Left lung (tissue), 4 donors: ENCODE measurements at regions not wholly inside any gene's neighbourhood (a gene's known extent, or its start where the extent isn't known, plus 50 kb on each side); places are given as distances from the start of the nearest gene placed in this dataset.
A peak's percentile ranks its signal among the peaks of the same experiment; 100 is the strongest.
"Not testable (repeated sequence)": the region's sequence is repeated elsewhere in the genome, so short reads cannot be mapped to it uniquely, and the experiment has no call there.

Experiments
- ATAC-seq: fragments of 200-7000 bp; cut with Tn5 transposase; one replicate; pipeline ENCODE4 v1.9.1; 2020; ENCODE audit warnings: moderate library complexity
- DNase-seq, 4 donors: peaks; one replicate each; pipeline ENCODE4 v3.0.0-alpha.2; 2013 to 2020
- H3K27ac ChIP-seq, 2 donors: fragments of 200-600 bp; sonication (generic) in 1 of 2; one replicate each; pipeline versions ENCODE4 v1.5.0 to v1.8.0; 2020 to 2021
- H3K27me3 ChIP-seq, 2 donors: fragments of 200-600 bp; sonication (generic) in 1 of 2; one replicate each; pipeline versions ENCODE4 v1.5.0 to v1.8.0; 2020 to 2021
- H3K36me3 ChIP-seq, 2 donors: fragments of 200-600 bp; sonication (generic) in 1 of 2; one replicate each; pipeline versions ENCODE4 v1.5.0 to v1.8.0; 2020 to 2021
- H3K4me1 ChIP-seq, 2 donors: fragments of 200-600 bp; one replicate each; pipeline ENCODE4 v1.8.0; 2021
- H3K4me3 ChIP-seq, 2 donors: fragments of 200-600 bp; sonication (generic) in 1 of 2; one replicate each; pipeline versions ENCODE4 v1.5.0 to v1.8.0; 2020 to 2021; ENCODE audit warnings: mild to moderate bottlenecking in 1 of 2
- H3K9me3 ChIP-seq, 2 donors: fragments of 200-600 bp; sonication (generic) in 1 of 2; one replicate each; pipeline versions ENCODE4 v1.5.0 to v1.8.0; 2020 to 2021
- intact Hi-C, 2 donors: fragments of 100-400 bp; cut with DNase I; formaldehyde crosslinking; loops; one replicate each; pipeline versions ENCODE4 v1.11.2 to v1.14.2; 2022
- TF ChIP-seq, protein P1 (sequence below), 2 donors: fragments of 200-600 bp; sonication (generic) in 1 of 2; IDR thresholded peaks; one replicate each; pipeline versions ENCODE4 v1.5.0 to v1.8.0; 2021; ENCODE audit warnings: antibody characterized with exemption in 2 of 2
- donor health status: DM: no; HTN: yes; CAD: no.
- donor health status: DM: no; HTN: no; CAD: no.

DNA sequence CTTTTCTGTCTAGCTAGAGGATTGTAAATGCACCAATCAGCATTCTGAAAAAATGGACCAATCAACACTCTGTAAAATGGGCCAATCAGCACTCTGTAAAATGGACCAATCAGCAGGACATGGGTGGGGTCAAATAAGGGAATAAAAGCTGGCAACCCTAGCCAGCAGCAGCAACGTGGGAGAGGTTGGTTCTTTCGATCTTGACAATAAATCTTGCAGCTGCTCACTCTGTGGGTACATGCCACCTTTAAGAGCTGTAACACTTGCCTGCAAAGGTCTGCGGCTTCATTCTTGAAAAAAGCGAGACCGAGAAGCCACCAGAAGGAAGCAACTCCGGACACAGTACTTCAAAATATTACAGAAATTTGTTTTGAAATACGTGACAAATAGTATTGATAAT is 424.6 kb upstream of the CDH9 start:
- TF ChIP-seq, protein P1, sequence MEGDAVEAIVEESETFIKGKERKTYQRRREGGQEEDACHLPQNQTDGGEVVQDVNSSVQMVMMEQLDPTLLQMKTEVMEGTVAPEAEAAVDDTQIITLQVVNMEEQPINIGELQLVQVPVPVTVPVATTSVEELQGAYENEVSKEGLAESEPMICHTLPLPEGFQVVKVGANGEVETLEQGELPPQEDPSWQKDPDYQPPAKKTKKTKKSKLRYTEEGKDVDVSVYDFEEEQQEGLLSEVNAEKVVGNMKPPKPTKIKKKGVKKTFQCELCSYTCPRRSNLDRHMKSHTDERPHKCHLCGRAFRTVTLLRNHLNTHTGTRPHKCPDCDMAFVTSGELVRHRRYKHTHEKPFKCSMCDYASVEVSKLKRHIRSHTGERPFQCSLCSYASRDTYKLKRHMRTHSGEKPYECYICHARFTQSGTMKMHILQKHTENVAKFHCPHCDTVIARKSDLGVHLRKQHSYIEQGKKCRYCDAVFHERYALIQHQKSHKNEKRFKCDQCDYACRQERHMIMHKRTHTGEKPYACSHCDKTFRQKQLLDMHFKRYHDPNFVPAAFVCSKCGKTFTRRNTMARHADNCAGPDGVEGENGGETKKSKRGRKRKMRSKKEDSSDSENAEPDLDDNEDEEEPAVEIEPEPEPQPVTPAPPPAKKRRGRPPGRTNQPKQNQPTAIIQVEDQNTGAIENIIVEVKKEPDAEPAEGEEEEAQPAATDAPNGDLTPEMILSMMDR (IDR thresholded peaks at IDR 0.05), result no peak
- ATAC-seq, result no peak

DNA sequence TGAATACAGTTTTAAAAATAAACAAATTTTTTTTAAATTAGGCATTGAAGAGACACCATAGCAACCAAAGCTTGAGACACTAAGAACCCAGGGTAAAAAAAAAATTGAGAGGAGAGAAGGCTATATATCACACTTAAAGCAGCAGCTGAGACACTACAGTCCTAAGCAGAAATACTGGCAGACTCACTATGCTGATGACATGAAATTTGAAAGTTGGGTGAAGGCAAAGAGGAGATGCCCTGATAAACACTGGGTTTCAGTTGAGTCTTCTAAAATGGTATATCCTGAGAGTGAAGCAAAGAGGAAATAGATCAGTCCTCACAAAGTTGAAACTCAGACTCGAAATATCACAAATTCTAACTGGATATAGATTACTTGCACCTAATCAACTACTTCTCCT is 419.9 kb upstream of the CDH9 start:
- Histone ChIP-seq H3K4me3 (no peak overlapping the region), H3K4me1 (no peaks in the 10 kb centered on the region), H3K27ac (no peak overlapping the region), H3K36me3 (no peaks in the 10 kb centered on the region), H3K9me3 (peaks cover 0 to under 1% of the 10 kb centered on the region in 2 donors), H3K27me3 (no peaks in the 10 kb centered on the region)
- ATAC-seq, result no peak
- intact Hi-C loops, result no loop called here
- DNase-seq, result no peak
- TF ChIP-seq, protein P1 (IDR thresholded peaks at IDR 0.05), result no peak

More for the DNA sequence above, 424.6 kb upstream of the CDH9 start:
- Histone ChIP-seq H3K27me3 (no peaks in the 10 kb centered on the region), H3K4me1 (no peaks in the 10 kb centered on the region), H3K36me3 (no peaks in the 10 kb centered on the region), H3K4me3 (no peak overlapping the region), H3K27ac (no peak overlapping the region), H3K9me3 (peaks cover 0 to 6% of the 10 kb centered on the region in 2 donors)
- DNase-seq, result no peak
- intact Hi-C loops, result no loop called here

DNA sequence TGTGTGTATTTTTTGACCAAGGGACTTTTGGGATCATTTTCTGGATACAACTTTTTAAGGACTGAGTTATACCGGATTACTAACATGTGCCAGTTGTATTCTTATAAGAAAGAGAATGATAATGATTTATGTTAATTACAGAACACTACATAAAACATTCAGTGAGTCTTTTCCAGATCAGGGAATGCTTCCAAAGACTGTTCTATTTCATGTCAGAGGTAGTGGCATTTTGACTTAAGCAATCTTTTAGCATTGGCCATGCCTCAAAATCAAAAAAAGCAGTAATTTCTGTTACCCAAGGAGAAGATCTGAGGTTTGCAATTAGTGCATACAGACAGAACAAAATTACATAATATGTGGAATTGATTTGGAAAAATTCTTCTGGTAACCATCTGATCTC is 413.0 kb upstream of the CDH9 start:
- no peak for DNase-seq
- no peaks in the 10 kb centered on the region for H3K4me1 ChIP-seq
- no peaks in the 10 kb centered on the region for H3K27me3 ChIP-seq
- H3K36me3 ChIP-seq, result no peaks in the 10 kb centered on the region
- TF ChIP-seq, protein P1 (IDR thresholded peaks at IDR 0.05), result no peak
- ATAC-seq, result no peak
- H3K27ac ChIP-seq, result no peak overlapping the region
- H3K9me3 ChIP-seq, result peaks cover 0 to 14% of the 10 kb centered on the region in 2 donors
- H3K4me3 ChIP-seq, result no peak overlapping the region
- intact Hi-C loops, result no loop called here

DNA sequence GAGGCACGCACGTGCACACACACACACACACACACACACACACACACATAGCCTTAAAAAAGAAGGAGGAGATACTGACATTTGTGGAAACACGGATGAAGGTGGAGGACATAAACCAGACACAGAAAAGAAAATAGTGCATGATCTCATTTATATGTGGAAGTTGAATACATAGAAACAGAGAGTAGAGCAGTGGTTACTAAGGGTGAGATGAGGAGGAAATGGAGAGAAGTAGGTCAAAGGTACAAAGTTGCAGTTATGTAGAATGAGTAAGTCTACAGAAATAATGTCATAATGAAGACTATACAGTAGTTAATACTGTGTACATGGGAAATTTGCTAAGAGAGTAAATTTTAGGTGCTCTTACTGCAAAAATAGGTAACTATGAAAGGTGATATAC is 412.2 kb upstream of the CDH9 start:
- no peaks in the 10 kb centered on the region for H3K27me3 ChIP-seq
- intact Hi-C loops, result no loop called here
- no peak overlapping the region for H3K4me3 ChIP-seq
- no peaks in the 10 kb centered on the region for H3K4me1 ChIP-seq
- peaks cover 0 to 14% of the 10 kb centered on the region in 2 donors for H3K9me3 ChIP-seq
- DNase-seq (no peak), ATAC-seq (no peak)
- TF ChIP-seq, protein P1 (IDR thresholded peaks at IDR 0.05), result no peak
- no peak overlapping the region for H3K27ac ChIP-seq
- no peaks in the 10 kb centered on the region for H3K36me3 ChIP-seq

DNA sequence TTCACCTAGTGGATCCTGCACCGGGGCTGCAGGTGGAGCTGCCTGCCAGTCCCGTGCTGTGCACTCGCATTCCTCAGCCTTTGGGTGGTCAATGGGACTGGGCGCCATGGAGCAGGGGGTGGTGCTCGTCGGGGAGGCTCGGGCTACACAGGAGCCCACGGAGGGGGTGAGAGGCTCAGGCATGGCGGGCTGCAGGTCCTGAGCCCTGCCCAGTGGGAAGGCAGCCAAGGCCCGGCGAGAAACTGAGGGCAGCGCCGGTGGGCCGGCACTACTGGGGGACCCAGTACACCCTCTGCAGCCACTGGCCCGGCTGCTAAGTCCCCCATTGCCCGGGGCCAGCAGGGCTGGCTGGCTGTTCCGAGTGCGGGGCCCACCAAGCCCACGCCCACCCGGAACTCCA is 401.0 kb upstream of the CDH9 start:
- peak in 1 of 4 donors; percentile 51 for DNase-seq

DNA sequence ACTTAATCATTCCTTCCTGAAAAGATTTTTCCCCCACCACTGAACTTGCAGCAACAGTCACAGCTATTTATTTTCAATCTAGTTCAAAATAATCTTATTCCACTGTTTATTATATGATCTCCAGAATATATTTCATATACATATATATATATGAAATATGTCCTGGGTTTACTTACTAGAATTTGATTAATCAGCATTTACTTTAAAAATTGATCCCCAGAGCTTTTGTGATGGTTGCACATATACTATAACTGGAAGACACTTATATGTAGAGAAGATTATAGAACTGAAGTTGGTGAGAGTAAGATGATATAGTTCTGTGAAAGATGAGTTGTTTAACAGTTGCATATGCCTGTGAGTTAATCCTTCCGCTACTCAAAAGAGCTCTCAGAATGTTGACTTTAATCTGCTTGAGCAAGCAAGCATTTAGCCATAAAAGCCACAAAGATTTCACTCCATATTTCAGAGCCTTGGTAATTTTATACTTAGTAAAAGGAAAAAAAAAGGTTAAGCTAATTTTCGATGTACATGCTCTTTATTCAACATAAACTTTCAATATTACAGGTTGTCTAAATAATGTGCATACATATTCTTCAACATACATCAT is 399.3 kb upstream of the CDH9 start:
- no peak for ATAC-seq
- Histone ChIP-seq H3K4me3 (no peak overlapping the region), H3K4me1 (no peaks in the 10 kb centered on the region), H3K27me3 (no peaks in the 10 kb centered on the region), H3K9me3 (no peaks in the 10 kb centered on the region), H3K27ac (no peak overlapping the region), H3K36me3 (no peaks in the 10 kb centered on the region)
- DNase-seq, result no peak
- TF ChIP-seq, protein P1 (IDR thresholded peaks at IDR 0.05), result no peak
- intact Hi-C loops, result no loop called here

More for the DNA sequence above, 401.0 kb upstream of the CDH9 start:
- H3K4me3 ChIP-seq, ATAC-seq, H3K27me3 ChIP-seq, H3K27ac ChIP-seq, H3K9me3 ChIP-seq, intact Hi-C loops, H3K36me3 ChIP-seq, H3K4me1 ChIP-seq: not testable (repeated sequence)
